ES-I3 (cell line): ENCODE measurements at regions not wholly inside any gene's neighbourhood (a gene's known extent, or its start where the extent isn't known, plus 50 kb on each side); places are given as distances from the start of the nearest gene placed in this dataset.
"Not testable (repeated sequence)": the region's sequence is repeated elsewhere in the genome, so short reads cannot be mapped to it uniquely, and the experiment has no call there.

ENCODE experiments used
- H3K36me3 ChIP-seq: 2 replicates; pipeline ENCODE4 v1.6.1; 2013; ENCODE audit warnings: mild to moderate bottlenecking, low read length, control low read depth, moderate library complexity; ENCODE audit not compliant: insufficient read depth
- H3K4me1 ChIP-seq: 2 replicates; pipeline ENCODE4 v1.6.1; 2013; ENCODE audit warnings: mild to moderate bottlenecking, control low read depth, low read length; ENCODE audit not compliant: insufficient read depth
- H3K9ac ChIP-seq: 2 replicates; pipeline ENCODE4 v1.6.1; 2013; ENCODE audit warnings: low read depth, mild to moderate bottlenecking, low read length, moderate library complexity
- H3K9me3 ChIP-seq: 2 replicates; pipeline ENCODE4 v1.6.1; 2013; ENCODE audit warnings: mild to moderate bottlenecking, low read length, moderate library complexity; ENCODE audit not compliant: control insufficient read depth, insufficient read depth

GRCh38 chrX:5748586-5749150 lies 480.0 kb downstream of the NLGN4X start:
- no peaks in the 10 kb centered on the region for H3K36me3 ChIP-seq
- H3K4me1 ChIP-seq = no peaks in the 10 kb centered on the region
- no peak overlapping the region for H3K9ac ChIP-seq
- H3K9me3 ChIP-seq = no peaks in the 10 kb centered on the region

- H3K36me3 ChIP-seq = no peaks in the 10 kb centered on the region
- H3K9ac ChIP-seq = no peak overlapping the region
- no peaks in the 10 kb centered on the region for H3K9me3 ChIP-seq
- no peaks in the 10 kb centered on the region for H3K4me1 ChIP-seq
These were observed 482.4 kb downstream of the NLGN4X start for GRCh38 chrX:5746231-5746630.

DNA sequence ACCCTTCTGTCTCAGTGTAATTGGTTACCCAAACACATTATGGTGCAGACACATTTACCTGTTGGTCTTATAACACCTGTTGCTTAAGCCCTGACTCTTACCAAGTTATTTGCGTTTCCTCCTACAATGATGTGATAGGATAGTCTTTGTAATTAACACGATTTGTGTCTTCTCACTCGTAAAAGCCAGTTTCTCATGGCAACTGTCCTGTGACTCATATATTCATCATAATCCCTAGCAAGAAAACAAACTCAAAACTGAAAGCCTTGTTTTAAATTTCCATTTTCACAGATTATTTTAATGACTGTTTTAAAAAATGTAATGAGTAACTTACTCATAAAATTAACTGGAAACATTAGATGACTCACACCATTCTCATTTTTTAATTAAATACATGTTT lies 495.2 kb downstream of the NLGN4X start:
- no peaks in the 10 kb centered on the region for H3K9me3 ChIP-seq
- no peak overlapping the region for H3K9ac ChIP-seq
- H3K4me1 ChIP-seq = no peaks in the 10 kb centered on the region
- no peaks in the 10 kb centered on the region for H3K36me3 ChIP-seq

GRCh38 chrX:5730556-5730955 lies 498.1 kb downstream of the NLGN4X start:
- no peaks in the 10 kb centered on the region for H3K36me3 ChIP-seq
- H3K9me3 ChIP-seq = no peaks in the 10 kb centered on the region
- H3K4me1 ChIP-seq = no peaks in the 10 kb centered on the region
- H3K9ac ChIP-seq = no peak overlapping the region

DNA sequence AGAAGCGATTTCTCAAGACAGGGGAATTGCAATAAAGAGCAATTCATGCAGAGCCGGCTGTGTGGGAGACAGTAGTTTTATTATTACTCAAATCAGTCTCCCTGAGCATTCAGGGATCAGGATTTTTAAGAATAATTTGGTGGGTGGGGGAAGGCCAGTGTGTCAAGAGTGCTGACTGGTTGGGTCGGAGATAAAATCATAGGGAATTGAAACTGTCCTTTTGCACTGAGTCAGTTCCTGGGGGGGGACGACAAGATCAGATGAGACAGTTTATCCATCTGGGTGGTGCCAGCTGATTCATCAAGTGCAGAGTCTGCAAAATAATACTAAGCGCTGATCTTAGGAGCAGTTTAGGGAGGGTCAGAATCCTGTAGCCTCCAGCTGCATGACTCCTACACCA lies 502.4 kb downstream of the NLGN4X start:
- no peak overlapping the region for H3K9ac ChIP-seq
- H3K36me3 ChIP-seq = no peaks in the 10 kb centered on the region
- H3K4me1 ChIP-seq = no peaks in the 10 kb centered on the region
- no peaks in the 10 kb centered on the region for H3K9me3 ChIP-seq

DNA sequence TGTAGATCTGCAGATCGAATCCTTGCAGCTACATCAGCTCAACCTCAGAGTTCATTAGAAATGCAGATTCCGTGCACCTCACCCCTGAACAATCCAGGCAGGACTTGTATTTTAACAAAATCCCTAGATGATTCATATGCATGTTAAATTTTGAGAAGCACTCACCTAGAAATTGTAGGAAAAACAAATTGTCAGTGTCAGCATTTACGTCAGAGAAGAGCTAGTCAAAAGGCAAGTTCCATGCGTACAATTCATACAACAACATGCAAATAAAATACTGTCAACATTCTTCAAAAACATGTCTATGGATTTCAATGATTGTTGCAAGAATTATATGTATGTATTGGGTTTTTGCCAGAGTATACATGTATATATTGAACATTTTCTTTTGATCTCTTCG lies 504.5 kb downstream of the NLGN4X start:
- no peaks in the 10 kb centered on the region for H3K36me3 ChIP-seq
- no peak overlapping the region for H3K9ac ChIP-seq
- H3K4me1 ChIP-seq = no peaks in the 10 kb centered on the region
- H3K9me3 ChIP-seq = no peaks in the 10 kb centered on the region

DNA sequence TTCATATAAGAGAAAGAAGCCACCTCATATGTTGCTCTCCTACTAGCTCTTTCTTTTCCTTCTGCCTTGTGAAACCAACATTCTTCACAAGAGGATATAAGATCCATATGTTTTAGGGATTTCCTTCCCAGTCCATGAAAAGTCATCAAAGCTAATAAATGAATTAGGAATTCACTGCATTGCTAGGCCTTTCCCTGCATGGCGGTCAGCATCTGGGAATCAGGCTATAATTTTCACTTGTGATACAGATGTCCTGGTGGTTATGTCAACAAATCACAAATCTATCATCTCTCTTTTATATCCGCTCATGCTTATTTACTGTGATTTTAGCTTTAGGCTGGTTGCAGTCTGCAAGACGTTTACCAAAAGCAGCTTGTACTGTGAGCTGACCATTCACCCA lies 510.0 kb downstream of the NLGN4X start:
- Histone ChIP-seq H3K4me1 (no peaks in the 10 kb centered on the region), H3K36me3 (no peaks in the 10 kb centered on the region), H3K9me3 (no peaks in the 10 kb centered on the region), H3K9ac (no peak overlapping the region)

DNA sequence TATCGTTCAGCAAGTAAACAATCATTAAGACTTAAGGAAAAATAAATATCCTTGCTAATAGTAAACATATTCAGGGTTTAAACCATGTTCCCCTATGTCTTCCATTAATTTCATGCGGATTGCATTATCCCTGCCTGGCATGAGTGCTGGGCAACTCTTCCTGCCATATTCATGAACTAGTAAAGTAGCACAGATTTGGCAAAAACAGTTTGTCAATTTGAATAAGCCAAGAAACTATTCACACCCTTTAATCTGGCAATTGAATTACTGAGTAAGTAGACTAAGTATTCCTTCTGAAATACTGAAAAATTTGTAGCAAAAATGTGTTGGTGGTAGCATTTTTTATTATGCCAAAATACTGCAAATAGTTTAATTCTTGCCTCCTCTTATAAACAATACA lies 512.0 kb downstream of the NLGN4X start:
- no peak overlapping the region for H3K9ac ChIP-seq
- H3K9me3 ChIP-seq = no peaks in the 10 kb centered on the region
- H3K36me3 ChIP-seq = no peaks in the 10 kb centered on the region
- H3K4me1 ChIP-seq = no peaks in the 10 kb centered on the region

GRCh38 chrX:5708251-5708650 lies 520.4 kb downstream of the NLGN4X start:
- no peak overlapping the region for H3K9ac ChIP-seq
- H3K4me1 ChIP-seq = no peaks in the 10 kb centered on the region
- H3K36me3 ChIP-seq = no peaks in the 10 kb centered on the region
- H3K9me3 ChIP-seq = no peaks in the 10 kb centered on the region

GRCh38 chrX:5702890-5703289 lies 525.8 kb downstream of the NLGN4X start:
- H3K9ac ChIP-seq = no peak overlapping the region
- no peaks in the 10 kb centered on the region for H3K4me1 ChIP-seq
- H3K9me3 ChIP-seq = no peaks in the 10 kb centered on the region
- H3K36me3 ChIP-seq = no peaks in the 10 kb centered on the region

GRCh38 chrX:5695971-5696370 lies 532.7 kb downstream of the NLGN4X start:
- no peaks in the 10 kb centered on the region for H3K36me3 ChIP-seq
- H3K9me3 ChIP-seq = no peaks in the 10 kb centered on the region
- no peak overlapping the region for H3K9ac ChIP-seq
- H3K4me1 ChIP-seq = peaks cover 6% of the 10 kb centered on the region; the same call in 1 of the 2 replicates

GRCh38 chrX:5683996-5684395 lies 544.7 kb downstream of the NLGN4X start:
- Histone ChIP-seq H3K4me1 (no peaks in the 10 kb centered on the region), H3K9ac (no peak overlapping the region), H3K36me3 (no peaks in the 10 kb centered on the region), H3K9me3 (no peaks in the 10 kb centered on the region; the same call in 1 of the 2 replicates)

- H3K9ac ChIP-seq = no peak overlapping the region
- no peaks in the 10 kb centered on the region for H3K4me1 ChIP-seq
- no peaks in the 10 kb centered on the region; the same call in 1 of the 2 replicates for H3K9me3 ChIP-seq
- no peaks in the 10 kb centered on the region for H3K36me3 ChIP-seq
These were observed 547.5 kb downstream of the NLGN4X start for GRCh38 chrX:5681159-5681558.

- no peaks in the 10 kb centered on the region for H3K36me3 ChIP-seq
- H3K4me1 ChIP-seq = no peaks in the 10 kb centered on the region
- no peak overlapping the region for H3K9ac ChIP-seq
- H3K9me3 ChIP-seq = no peaks in the 10 kb centered on the region
These were observed 554.6 kb downstream of the NLGN4X start for GRCh38 chrX:5674036-5674435.

- H3K9ac ChIP-seq = no peak overlapping the region
- no peaks in the 10 kb centered on the region for H3K4me1 ChIP-seq
- no peaks in the 10 kb centered on the region for H3K9me3 ChIP-seq
- no peaks in the 10 kb centered on the region for H3K36me3 ChIP-seq
These were observed 556.6 kb downstream of the NLGN4X start for GRCh38 chrX:5672099-5672498.

GRCh38 chrX:5666689-5667088 lies 562.0 kb downstream of the NLGN4X start:
- H3K9me3 ChIP-seq, H3K9ac ChIP-seq, H3K4me1 ChIP-seq, H3K36me3 ChIP-seq: not testable (repeated sequence)
